EH (cell line): ENCODE measurements at regions not wholly inside any gene's neighbourhood (a gene's known extent, or its start where the extent isn't known, plus 50 kb on each side); places are given as distances from the start of the nearest gene placed in this dataset.
A peak's percentile ranks its signal among the peaks of the same experiment; 100 is the strongest.

Source experiments
- DNase-seq: peaks from one replicate; pipeline ENCODE4 v3.0.0-alpha.2; 2015; ENCODE audit warnings: low read depth

DNA sequence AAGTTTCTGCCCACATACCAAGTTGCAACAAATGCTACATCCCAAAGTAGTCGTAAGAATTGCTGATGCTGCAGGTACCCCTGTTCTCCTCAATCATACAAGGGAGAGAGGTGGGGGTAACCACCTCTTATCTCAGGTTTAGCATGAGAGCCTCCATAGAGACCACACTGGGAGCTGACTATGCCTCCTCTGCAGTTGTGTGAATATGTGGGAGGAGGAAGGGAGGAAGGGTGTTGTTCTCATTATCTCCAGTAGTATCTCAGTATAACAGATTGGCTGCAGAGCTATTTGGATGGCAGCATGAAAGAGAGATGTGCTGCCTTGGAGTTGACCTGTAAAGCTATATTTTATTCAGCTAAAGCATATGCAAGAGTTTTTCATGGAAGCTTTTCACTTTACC lies 690.7 kb downstream of the KCNJ3 start:
- DNase-seq: no peak

DNA sequence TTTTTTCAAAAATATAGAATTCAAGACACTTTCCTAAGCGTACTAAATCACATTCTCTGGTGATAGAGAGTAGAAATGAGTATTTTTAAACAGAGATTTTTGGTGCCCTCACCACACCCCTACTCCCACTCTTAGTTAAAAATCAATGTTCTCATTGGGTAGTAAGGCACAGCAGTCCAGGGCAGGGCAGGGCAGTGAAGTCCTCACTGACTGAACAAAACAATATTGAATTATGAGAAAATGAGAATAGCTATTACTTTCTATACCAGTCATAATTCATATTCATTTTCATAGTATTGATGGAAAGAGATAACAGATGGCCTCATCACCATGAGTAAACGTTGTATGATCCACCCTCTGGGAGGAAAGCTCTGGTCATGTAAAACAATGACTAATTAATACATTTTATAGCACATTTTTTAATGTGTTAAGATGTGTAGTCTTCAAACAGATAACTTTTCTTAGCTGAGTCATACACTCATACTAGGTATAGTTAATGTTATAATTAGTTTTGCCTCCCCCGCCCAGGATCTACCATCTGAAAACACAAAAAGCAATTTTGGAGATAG lies 686.1 kb downstream of the KCNJ3 start:
- DNase-seq: no peak

DNA sequence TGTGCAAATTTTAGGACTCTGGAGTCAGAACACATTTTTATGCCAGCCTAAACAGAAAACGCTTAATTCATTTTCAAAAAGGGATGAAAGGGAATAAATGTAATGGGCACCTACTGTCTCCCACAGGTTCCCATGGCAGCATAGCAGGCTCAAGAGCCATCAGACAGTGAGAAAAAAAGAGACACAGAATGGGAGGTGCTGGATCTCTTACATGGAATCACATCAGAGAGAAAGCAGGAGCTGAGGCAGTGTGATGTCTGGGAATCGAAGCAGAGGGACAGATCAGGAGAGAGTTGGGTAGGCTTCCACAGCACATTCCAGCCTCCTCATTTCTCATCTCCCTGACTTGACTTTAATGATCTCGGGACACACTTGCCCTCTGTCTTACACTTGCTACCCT lies 684.3 kb downstream of the KCNJ3 start:
- DNase-seq: no peak

GRCh38 chr2:155381436-155381835 lies 682.9 kb downstream of the KCNJ3 start:
- no peak for DNase-seq

GRCh38 chr2:155379494-155379893 lies 681.0 kb downstream of the KCNJ3 start:
- no peak for DNase-seq

- no peak for DNase-seq
Measured at GRCh38 chr2:155377931-155378444, 679.5 kb downstream of the KCNJ3 start.

GRCh38 chr2:155377266-155377680 lies 678.8 kb downstream of the KCNJ3 start:
- peak; percentile 21 for DNase-seq

DNA sequence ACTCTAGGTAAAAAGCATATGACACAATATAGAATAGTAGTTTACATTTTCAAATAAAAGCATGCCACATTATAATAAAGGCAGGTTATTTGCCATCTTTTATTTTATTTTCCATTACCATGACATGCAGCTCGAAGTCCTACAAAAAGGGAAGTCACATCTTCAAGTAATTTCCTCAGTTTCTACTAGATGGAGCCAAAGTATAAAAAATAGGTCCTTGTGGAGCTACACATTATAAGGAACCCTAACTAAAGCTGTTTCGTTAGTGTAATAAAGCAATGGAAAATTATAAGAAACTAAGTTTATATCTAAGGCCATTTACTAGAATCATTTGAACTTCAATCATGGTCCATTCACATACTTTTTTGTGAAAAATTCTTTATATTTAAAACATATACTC lies 674.5 kb downstream of the KCNJ3 start:
- DNase-seq: peak; percentile 18

DNA sequence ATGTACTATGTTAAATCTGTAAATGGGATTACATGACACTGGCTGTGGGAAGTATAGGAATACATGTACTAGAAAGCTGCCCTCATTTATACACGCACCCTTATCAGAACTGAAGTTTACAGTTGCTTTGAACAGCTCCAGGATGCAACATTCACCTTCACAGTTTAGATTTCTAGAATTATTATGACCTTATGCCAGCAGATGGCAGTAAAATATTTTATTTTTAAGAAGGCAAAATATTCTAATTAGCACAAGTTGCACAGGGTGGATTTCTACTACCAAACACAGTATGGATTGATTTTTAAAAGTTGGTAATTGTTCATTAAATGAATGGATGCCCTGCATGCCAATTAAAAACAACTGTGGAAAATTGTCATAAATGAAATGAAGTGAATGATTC lies 670.4 kb downstream of the KCNJ3 start:
- peak; percentile 1 for DNase-seq

DNA sequence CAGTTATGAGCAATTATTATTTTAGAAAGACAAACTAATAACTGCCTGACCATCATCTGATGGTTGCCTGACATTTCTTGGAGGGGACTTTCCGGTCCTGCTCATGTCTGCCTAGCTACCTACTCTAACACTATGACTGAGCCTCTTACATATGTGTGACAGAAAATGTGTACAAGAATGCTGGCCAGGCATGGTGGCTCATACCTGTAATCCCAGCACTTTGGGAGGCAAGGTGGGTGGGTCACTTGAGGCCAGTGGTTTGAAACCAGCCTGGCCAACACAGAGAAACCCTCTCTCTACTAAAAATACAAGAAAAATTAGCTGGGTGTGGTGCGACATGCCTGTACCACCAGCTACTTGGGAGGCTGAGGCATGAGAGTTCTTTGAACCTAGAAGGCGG lies 666.3 kb downstream of the KCNJ3 start:
- DNase-seq: no peak

GRCh38 chr2:155363349-155363888 lies 664.9 kb downstream of the KCNJ3 start:
- no peak for DNase-seq

DNA sequence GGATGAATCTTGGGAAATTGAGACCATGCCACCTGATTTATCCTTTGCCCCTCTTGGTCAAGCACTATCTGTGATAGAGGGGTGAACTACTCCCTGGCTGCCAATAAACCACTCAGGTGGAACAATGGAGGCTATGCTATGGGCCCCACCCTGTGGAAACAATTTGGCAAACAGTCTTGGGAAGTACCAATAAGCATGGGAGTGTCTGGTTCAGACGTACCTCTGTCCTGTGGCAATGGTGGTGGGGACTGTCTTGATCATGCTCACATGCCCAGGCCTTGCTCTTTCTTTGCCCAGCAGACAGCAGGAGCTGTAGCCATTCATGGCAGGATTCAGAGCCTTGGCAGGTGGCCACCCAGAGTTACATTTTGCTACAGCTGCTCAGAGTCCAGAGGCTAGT lies 658.7 kb downstream of the KCNJ3 start:
- DNase-seq: no peak

GRCh38 chr2:155356250-155356649 lies 657.8 kb downstream of the KCNJ3 start:
- DNase-seq: no peak

DNA sequence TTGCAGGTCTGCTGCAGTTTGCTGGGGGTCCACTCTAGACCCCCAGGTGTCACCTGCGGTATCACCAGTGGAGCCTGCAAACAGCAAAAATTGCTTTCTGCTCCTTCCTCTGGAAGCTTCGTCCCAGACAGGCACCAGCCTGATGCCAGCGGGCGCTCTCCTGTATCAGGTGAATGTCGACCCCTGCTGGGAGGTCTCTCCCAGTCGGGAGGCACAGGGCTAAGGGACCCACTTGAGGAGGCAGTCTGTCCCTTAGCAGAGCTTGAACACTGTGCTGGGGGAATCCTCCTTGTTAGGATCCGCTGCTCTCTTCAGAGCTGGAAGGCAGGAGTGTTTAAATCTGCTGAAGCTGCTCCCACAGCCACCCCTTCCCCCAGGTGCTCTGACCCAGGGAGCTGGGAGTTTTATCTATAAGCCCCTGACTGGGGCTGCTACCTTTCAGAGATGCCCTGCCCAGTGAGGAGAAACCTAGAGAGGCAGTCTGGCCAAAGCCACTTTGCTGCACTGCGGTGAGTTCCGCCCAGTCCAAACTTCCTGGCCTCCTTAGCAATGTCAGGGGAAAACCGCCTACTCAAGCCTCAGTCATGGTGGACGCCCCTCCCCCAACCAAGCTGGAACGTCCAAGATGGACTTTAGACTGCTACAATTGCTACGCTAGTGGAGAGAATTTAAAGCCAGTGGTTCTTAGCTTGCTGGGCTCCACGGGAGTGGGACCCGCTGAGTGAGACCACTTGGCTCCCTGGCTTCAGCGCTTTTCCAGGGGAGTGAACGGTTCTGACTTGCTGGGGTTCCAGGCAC lies 652.5 kb downstream of the KCNJ3 start:
- no peak for DNase-seq

DNA sequence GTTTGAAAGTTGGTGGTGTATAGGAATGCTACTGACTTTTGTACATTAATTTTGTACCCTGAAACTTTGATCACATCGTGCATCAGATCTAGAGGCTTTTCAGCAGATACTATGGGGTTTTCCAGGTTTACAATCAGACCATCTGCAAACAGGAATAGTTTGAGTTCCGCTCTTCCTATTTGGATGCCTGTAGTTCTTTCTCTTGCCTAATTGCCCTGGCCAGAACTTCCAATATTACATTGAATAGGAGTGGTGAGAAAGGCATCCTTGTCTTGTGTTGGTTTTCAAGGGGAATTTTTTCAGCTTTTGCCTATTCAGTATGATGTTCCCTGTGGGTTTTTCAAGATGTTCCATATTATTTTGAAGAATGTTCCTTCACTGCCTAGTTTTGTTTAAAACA lies 633.5 kb downstream of the KCNJ3 start:
- DNase-seq: no peak

GRCh38 chr2:155320236-155320635 lies 621.7 kb downstream of the KCNJ3 start:
- no peak for DNase-seq

DNA sequence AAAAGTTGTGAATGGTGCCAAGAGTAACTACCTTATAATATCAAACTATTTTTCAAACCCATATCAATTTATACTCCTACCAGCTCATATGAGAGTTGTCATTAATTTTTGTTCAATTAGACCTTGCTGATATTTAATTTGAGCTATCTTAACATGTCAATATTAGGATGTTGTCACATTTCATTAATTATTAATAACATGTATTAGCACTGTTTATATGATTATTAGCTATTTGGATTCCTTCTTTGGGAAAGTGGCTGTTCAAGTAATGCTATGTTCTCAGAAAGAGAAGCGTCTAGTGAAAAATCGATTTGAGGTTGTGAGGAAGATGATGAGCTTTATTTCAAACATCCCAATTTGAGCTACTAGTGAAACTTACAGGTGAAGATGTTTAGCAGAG lies 620.2 kb downstream of the KCNJ3 start:
- DNase-seq: no peak

- no peak for DNase-seq
Measured at GRCh38 chr2:155315768-155316167, 617.3 kb downstream of the KCNJ3 start.

- DNase-seq: no peak
Measured at GRCh38 chr2:155310589-155310988, 612.1 kb downstream of the KCNJ3 start.

- no peak for DNase-seq
Measured at GRCh38 chr2:155309483-155309882, 611.0 kb downstream of the KCNJ3 start.

- no peak for DNase-seq
Measured at GRCh38 chr2:155308367-155309009, 610.0 kb downstream of the KCNJ3 start.

- no peak for DNase-seq
Measured at GRCh38 chr2:155301221-155301620, 602.7 kb downstream of the KCNJ3 start.

- DNase-seq: no peak
Measured at GRCh38 chr2:155298001-155298400, 599.5 kb downstream of the KCNJ3 start.
